ENCODE measurements at regions not wholly inside any gene's neighbourhood (a gene's known extent, or its start where the extent isn't known, plus 50 kb on each side); places are given as distances from the start of the nearest gene placed in this dataset.

DNA sequence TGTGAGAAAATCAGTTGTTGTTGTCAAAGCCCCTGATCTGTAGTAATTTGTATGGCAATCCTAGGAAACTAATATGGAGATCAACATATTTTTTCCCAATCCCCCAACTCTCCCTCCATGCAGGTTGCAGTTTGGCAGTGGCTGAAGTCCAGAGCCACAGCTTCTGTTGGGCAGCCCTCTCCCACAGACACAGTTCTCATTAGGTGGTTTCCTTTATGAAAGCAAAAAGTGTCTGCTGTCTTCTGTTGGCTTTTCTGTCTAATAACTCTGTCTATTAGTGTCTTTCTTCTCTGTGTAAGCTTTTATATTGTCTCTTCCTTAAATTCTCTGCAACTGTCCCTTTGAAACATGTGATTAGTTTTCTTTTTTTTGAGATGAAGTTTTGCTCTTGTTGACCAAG lies 914.3 kb upstream of the NCAM2 start:
- Histone ChIP-seq H3K27me3 (ENCODE audit: control insufficient read depth, insufficient read depth, low read length) (no peaks in the 10 kb centered on the region), H3K4me3 (ENCODE audit: low read depth, low read length) (no peak overlapping the region), H3K36me3 (ENCODE audit: control insufficient read depth, insufficient read depth, low read length) (no peaks in the 10 kb centered on the region)
- TF ChIP-seq, protein P1, sequence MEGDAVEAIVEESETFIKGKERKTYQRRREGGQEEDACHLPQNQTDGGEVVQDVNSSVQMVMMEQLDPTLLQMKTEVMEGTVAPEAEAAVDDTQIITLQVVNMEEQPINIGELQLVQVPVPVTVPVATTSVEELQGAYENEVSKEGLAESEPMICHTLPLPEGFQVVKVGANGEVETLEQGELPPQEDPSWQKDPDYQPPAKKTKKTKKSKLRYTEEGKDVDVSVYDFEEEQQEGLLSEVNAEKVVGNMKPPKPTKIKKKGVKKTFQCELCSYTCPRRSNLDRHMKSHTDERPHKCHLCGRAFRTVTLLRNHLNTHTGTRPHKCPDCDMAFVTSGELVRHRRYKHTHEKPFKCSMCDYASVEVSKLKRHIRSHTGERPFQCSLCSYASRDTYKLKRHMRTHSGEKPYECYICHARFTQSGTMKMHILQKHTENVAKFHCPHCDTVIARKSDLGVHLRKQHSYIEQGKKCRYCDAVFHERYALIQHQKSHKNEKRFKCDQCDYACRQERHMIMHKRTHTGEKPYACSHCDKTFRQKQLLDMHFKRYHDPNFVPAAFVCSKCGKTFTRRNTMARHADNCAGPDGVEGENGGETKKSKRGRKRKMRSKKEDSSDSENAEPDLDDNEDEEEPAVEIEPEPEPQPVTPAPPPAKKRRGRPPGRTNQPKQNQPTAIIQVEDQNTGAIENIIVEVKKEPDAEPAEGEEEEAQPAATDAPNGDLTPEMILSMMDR (IDR thresholded peaks at IDR 0.05; ENCODE audit: insufficient read depth, low read length, poor library complexity, severe bottlenecking), result no peak
- no peak for DNase-seq (ENCODE audit: low read depth)

DNA sequence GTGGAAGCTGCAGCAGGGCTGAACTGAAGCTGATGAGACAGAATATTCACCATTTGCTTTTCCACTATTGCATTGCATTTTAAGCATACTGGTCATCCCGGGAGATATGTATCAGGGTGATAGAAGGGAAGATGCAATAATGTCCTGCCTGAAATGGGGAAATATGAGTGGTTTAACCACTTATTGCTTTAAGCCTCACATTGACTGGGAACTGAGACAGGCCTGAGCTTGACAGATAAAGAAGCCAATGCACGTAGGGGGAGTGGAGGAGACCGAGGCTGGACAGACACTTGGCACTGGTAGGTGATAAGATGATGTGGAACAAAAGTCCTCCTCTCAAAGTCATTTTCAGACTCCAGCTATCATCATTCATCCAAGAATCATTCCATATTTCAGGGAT lies 911.7 kb upstream of the NCAM2 start:
- no peak for DNase-seq (ENCODE audit: low read depth)
- Histone ChIP-seq H3K27me3 (ENCODE audit: control insufficient read depth, insufficient read depth, low read length) (no peaks in the 10 kb centered on the region), H3K36me3 (ENCODE audit: control insufficient read depth, insufficient read depth, low read length) (no peaks in the 10 kb centered on the region), H3K4me3 (ENCODE audit: low read depth, low read length) (no peak overlapping the region)
- TF ChIP-seq, protein P1 (IDR thresholded peaks at IDR 0.05; ENCODE audit: insufficient read depth, low read length, poor library complexity, severe bottlenecking), result no peak

- TF ChIP-seq, protein P1 (IDR thresholded peaks at IDR 0.05; ENCODE audit: insufficient read depth, low read length, poor library complexity, severe bottlenecking), result no peak
- Histone ChIP-seq H3K27me3 (ENCODE audit: control insufficient read depth, insufficient read depth, low read length) (no peaks in the 10 kb centered on the region), H3K4me3 (ENCODE audit: low read depth, low read length) (no peak overlapping the region), H3K36me3 (ENCODE audit: control insufficient read depth, insufficient read depth, low read length) (no peaks in the 10 kb centered on the region)
- DNase-seq (ENCODE audit: low read depth), result no peak
Measured at GRCh38 chr21:20106368-20106767, 891.8 kb upstream of the NCAM2 start.

- Histone ChIP-seq H3K4me3 (ENCODE audit: low read depth, low read length) (no peak overlapping the region), H3K36me3 (ENCODE audit: control insufficient read depth, insufficient read depth, low read length) (no peaks in the 10 kb centered on the region), H3K27me3 (ENCODE audit: control insufficient read depth, insufficient read depth, low read length) (no peaks in the 10 kb centered on the region)
- TF ChIP-seq, protein P1 (IDR thresholded peaks at IDR 0.05; ENCODE audit: insufficient read depth, low read length, poor library complexity, severe bottlenecking), result no peak
- no peak for DNase-seq (ENCODE audit: low read depth)
Measured at GRCh38 chr21:20108016-20108415, 890.2 kb upstream of the NCAM2 start.

- H3K4me3 ChIP-seq (ENCODE audit: low read depth, low read length), result no peak overlapping the region
- no peaks in the 10 kb centered on the region for H3K36me3 ChIP-seq (ENCODE audit: control insufficient read depth, insufficient read depth, low read length)
- no peak for DNase-seq (ENCODE audit: low read depth)
- H3K27me3 ChIP-seq (ENCODE audit: control insufficient read depth, insufficient read depth, low read length), result no peaks in the 10 kb centered on the region
- TF ChIP-seq, protein P1 (IDR thresholded peaks at IDR 0.05; ENCODE audit: insufficient read depth, low read length, poor library complexity, severe bottlenecking), result no peak
Measured at GRCh38 chr21:20108976-20109540, 889.2 kb upstream of the NCAM2 start.

- Histone ChIP-seq H3K27me3 (ENCODE audit: control insufficient read depth, insufficient read depth, low read length) (no peaks in the 10 kb centered on the region), H3K4me3 (ENCODE audit: low read depth, low read length) (no peak overlapping the region), H3K36me3 (ENCODE audit: control insufficient read depth, insufficient read depth, low read length) (no peaks in the 10 kb centered on the region)
- TF ChIP-seq, protein P1 (IDR thresholded peaks at IDR 0.05; ENCODE audit: insufficient read depth, low read length, poor library complexity, severe bottlenecking), result no peak
- DNase-seq (ENCODE audit: low read depth), result no peak
Measured at GRCh38 chr21:20110368-20110767, 887.8 kb upstream of the NCAM2 start.
